BLaER1 (cell line): ENCODE measurements at regions not wholly inside any gene's neighbourhood (a gene's known extent, or its start where the extent isn't known, plus 50 kb on each side); places are given as distances from the start of the nearest gene placed in this dataset.
"Not testable (repeated sequence)": the region's sequence is repeated elsewhere in the genome, so short reads cannot be mapped to it uniquely, and the experiment has no call there.

ENCODE experiments used
- H3K27ac ChIP-seq: shearing (Covaris generic); formaldehyde crosslinking; 2 replicates; pipeline ENCODE4 v1.8.1; 2022
- H3K27me3 ChIP-seq: shearing (Covaris generic); formaldehyde crosslinking; 2 replicates; pipeline ENCODE4 v1.8.1; 2022
- H3K36me3 ChIP-seq: shearing (Covaris generic); formaldehyde crosslinking; 2 replicates; pipeline ENCODE4 v1.8.1; 2022
- H3K4me1 ChIP-seq: shearing (Covaris generic); formaldehyde crosslinking; 2 replicates; pipeline ENCODE4 v1.8.1; 2022
- H3K4me2 ChIP-seq: shearing (Covaris generic); formaldehyde crosslinking; 2 replicates; pipeline ENCODE4 v1.8.1; 2022
- H3K4me3 ChIP-seq: shearing (Covaris generic); formaldehyde crosslinking; 2 replicates; pipeline ENCODE4 v1.8.1; 2022
- H3K9ac ChIP-seq: shearing (Covaris generic); formaldehyde crosslinking; 2 replicates; pipeline ENCODE4 v1.8.1; 2022
- H3K9me3 ChIP-seq: shearing (Covaris generic); formaldehyde crosslinking; 2 replicates; pipeline ENCODE4 v1.8.1; 2022
- H4K20me1 ChIP-seq: shearing (Covaris generic); formaldehyde crosslinking; 2 replicates; pipeline ENCODE4 v1.8.1; 2022
- Cebpa-rat ChIP-seq: shearing (Covaris generic); IDR thresholded peaks from 2 replicates; pipeline ENCODE4 v1.8.1; 2022

GRCh38 chr16:5188989-5189352, 91.4 kb upstream of the EEF2KMT start:
- Histone ChIP-seq H4K20me1 (no peaks in the 10 kb centered on the region), H3K27me3 (no peaks in the 10 kb centered on the region), H3K9me3 (peaks cover 5% of the 10 kb centered on the region; the same call in 1 of the 2 replicates), H3K4me1 (no peaks in the 10 kb centered on the region), H3K27ac (no peak overlapping the region), H3K4me3 (no peak overlapping the region), H3K36me3 (no peaks in the 10 kb centered on the region), H3K4me2 (no peak overlapping the region), H3K9ac (no peak overlapping the region)
- no peak for TF ChIP-seq Cebpa-rat

GRCh38 chr16:5188318-5188988, 90.9 kb upstream of the EEF2KMT start:
- Histone ChIP-seq H3K4me2 (no peak overlapping the region), H3K9ac (no peak overlapping the region), H4K20me1 (no peaks in the 10 kb centered on the region), H3K4me3 (no peak overlapping the region), H3K27ac (no peak overlapping the region), H3K4me1 (no peaks in the 10 kb centered on the region), H3K27me3 (no peaks in the 10 kb centered on the region), H3K9me3 (peaks cover 5% of the 10 kb centered on the region; the same call in 1 of the 2 replicates), H3K36me3 (no peaks in the 10 kb centered on the region)
- no peak for TF ChIP-seq Cebpa-rat

- TF ChIP-seq Cebpa-rat: no peak
- Histone ChIP-seq H3K4me1 (no peaks in the 10 kb centered on the region), H3K4me2 (no peak overlapping the region), H3K9me3 (peaks cover 5% of the 10 kb centered on the region; the same call in 1 of the 2 replicates), H3K27ac (no peak overlapping the region), H4K20me1 (no peaks in the 10 kb centered on the region), H3K4me3 (no peak overlapping the region), H3K9ac (no peak overlapping the region), H3K36me3 (no peaks in the 10 kb centered on the region), H3K27me3 (no peaks in the 10 kb centered on the region)
Observed at GRCh38 chr16:5187402-5187952, 89.9 kb upstream of the EEF2KMT start.

GRCh38 chr16:5186381-5186903, 88.8 kb upstream of the EEF2KMT start:
- H3K4me1 ChIP-seq: no peaks in the 10 kb centered on the region
- no peak overlapping the region for H3K4me2 ChIP-seq
- no peaks in the 10 kb centered on the region for H4K20me1 ChIP-seq
- peaks cover 5% of the 10 kb centered on the region; the same call in 1 of the 2 replicates for H3K9me3 ChIP-seq
- no peaks in the 10 kb centered on the region for H3K36me3 ChIP-seq
- H3K9ac ChIP-seq: no peak overlapping the region
- H3K27me3 ChIP-seq: no peaks in the 10 kb centered on the region
- no peak for TF ChIP-seq Cebpa-rat
- H3K27ac ChIP-seq: no peak overlapping the region
- no peak overlapping the region for H3K4me3 ChIP-seq

GRCh38 chr16:5176505-5176904, 78.9 kb upstream of the EEF2KMT start:
- H3K9me3 ChIP-seq: peaks cover 36% of the 10 kb centered on the region
- no peak overlapping the region for H3K9ac ChIP-seq
- TF ChIP-seq Cebpa-rat: no peak
- no peaks in the 10 kb centered on the region for H4K20me1 ChIP-seq
- H3K27ac ChIP-seq: no peak overlapping the region
- H3K4me2 ChIP-seq: no peak overlapping the region
- H3K4me3 ChIP-seq: no peak overlapping the region
- H3K36me3 ChIP-seq: no peaks in the 10 kb centered on the region
- H3K4me1 ChIP-seq: no peaks in the 10 kb centered on the region
- no peaks in the 10 kb centered on the region for H3K27me3 ChIP-seq

GRCh38 chr16:5175266-5175665, 77.7 kb upstream of the EEF2KMT start:
- Histone ChIP-seq H3K9me3 (peaks cover 36% of the 10 kb centered on the region), H3K4me3 (no peak overlapping the region), H3K27me3 (no peaks in the 10 kb centered on the region), H3K9ac (no peak overlapping the region), H4K20me1 (no peaks in the 10 kb centered on the region), H3K4me2 (no peak overlapping the region), H3K36me3 (no peaks in the 10 kb centered on the region), H3K27ac (no peak overlapping the region), H3K4me1 (no peaks in the 10 kb centered on the region)
- TF ChIP-seq Cebpa-rat: no peak

GRCh38 chr16:5166486-5166885, 68.9 kb upstream of the EEF2KMT start:
- H3K36me3 ChIP-seq: no peaks in the 10 kb centered on the region
- no peak overlapping the region for H3K4me2 ChIP-seq
- H3K4me3 ChIP-seq: no peak overlapping the region
- H3K9me3 ChIP-seq: peaks cover 9% of the 10 kb centered on the region
- H3K4me1 ChIP-seq: no peaks in the 10 kb centered on the region
- TF ChIP-seq Cebpa-rat: no peak
- no peaks in the 10 kb centered on the region for H3K27me3 ChIP-seq
- no peaks in the 10 kb centered on the region for H4K20me1 ChIP-seq
- H3K27ac ChIP-seq: no peak overlapping the region
- H3K9ac ChIP-seq: no peak overlapping the region

GRCh38 chr16:5165429-5165828, 67.8 kb upstream of the EEF2KMT start:
- peaks cover 11% of the 10 kb centered on the region for H3K9me3 ChIP-seq
- not testable (repeated sequence) for H3K4me1 ChIP-seq, H4K20me1 ChIP-seq, H3K9ac ChIP-seq, H3K36me3 ChIP-seq, H3K4me3 ChIP-seq, H3K27ac ChIP-seq, H3K27me3 ChIP-seq, H3K4me2 ChIP-seq

- H3K36me3 ChIP-seq, H4K20me1 ChIP-seq, H3K27ac ChIP-seq, H3K4me3 ChIP-seq, H3K27me3 ChIP-seq, H3K4me1 ChIP-seq, H3K4me2 ChIP-seq, H3K9ac ChIP-seq: not testable (repeated sequence)
- peaks cover 11% of the 10 kb centered on the region for H3K9me3 ChIP-seq
Observed at GRCh38 chr16:5162801-5163200, 65.2 kb upstream of the EEF2KMT start.

GRCh38 chr16:5161888-5162287, 64.3 kb upstream of the EEF2KMT start:
- H3K27ac ChIP-seq, H3K4me2 ChIP-seq, H3K27me3 ChIP-seq: not testable (repeated sequence)

GRCh38 chr16:5160010-5160409, 62.4 kb upstream of the EEF2KMT start:
- not testable (repeated sequence) for H3K27me3 ChIP-seq, H3K9ac ChIP-seq, H4K20me1 ChIP-seq, H3K4me3 ChIP-seq, H3K27ac ChIP-seq, H3K4me2 ChIP-seq, H3K4me1 ChIP-seq, H3K36me3 ChIP-seq
- H3K9me3 ChIP-seq: peaks cover 11% of the 10 kb centered on the region

More at GRCh38 chr16:5161888-5162287, 64.3 kb upstream of the EEF2KMT start:
- not testable (repeated sequence) for H3K36me3 ChIP-seq, H3K4me3 ChIP-seq, H4K20me1 ChIP-seq, H3K4me1 ChIP-seq, H3K9ac ChIP-seq
- H3K9me3 ChIP-seq: peaks cover 11% of the 10 kb centered on the region

GRCh38 chr16:5159537-5159936, 61.9 kb upstream of the EEF2KMT start:
- H3K9me3 ChIP-seq: peaks cover 11% of the 10 kb centered on the region
- H4K20me1 ChIP-seq, H3K4me3 ChIP-seq, H3K4me2 ChIP-seq, H3K4me1 ChIP-seq, H3K9ac ChIP-seq, H3K27ac ChIP-seq, H3K36me3 ChIP-seq, H3K27me3 ChIP-seq: not testable (repeated sequence)
